ENCODE measurements at regions not wholly inside any gene's neighbourhood (a gene's known extent, or its start where the extent isn't known, plus 50 kb on each side); places are given as distances from the start of the nearest gene placed in this dataset.

- Histone ChIP-seq H3K4me1 (ENCODE audit: control insufficient read depth, insufficient read depth, low read length) (peaks cover 10% of the 10 kb centered on the region), H3K36me3 (ENCODE audit: control insufficient read depth, insufficient read depth, low read length) (no peaks in the 10 kb centered on the region), H3K9me3 (ENCODE audit: control insufficient read depth, insufficient read depth, low read length) (no peaks in the 10 kb centered on the region), H3K4me3 (ENCODE audit: low read depth, low read length) (no peak overlapping the region), H3K9ac (ENCODE audit: low read depth, low read length) (peak overlapping the region; percentile 12), H3K27me3 (ENCODE audit: control insufficient read depth, insufficient read depth, low read length) (no peaks in the 10 kb centered on the region)
These were observed 143.7 kb downstream of the AACS start for GRCh38 chr12:125208942-125209341.

- Histone ChIP-seq H3K36me3 (ENCODE audit: control insufficient read depth, insufficient read depth, low read length) (no peaks in the 10 kb centered on the region), H3K9ac (ENCODE audit: low read depth, low read length) (no peak overlapping the region), H3K4me3 (ENCODE audit: low read depth, low read length) (no peak overlapping the region), H3K9me3 (ENCODE audit: control insufficient read depth, insufficient read depth, low read length) (no peaks in the 10 kb centered on the region), H3K4me1 (ENCODE audit: control insufficient read depth, insufficient read depth, low read length) (peaks cover 10% of the 10 kb centered on the region), H3K27me3 (ENCODE audit: control insufficient read depth, insufficient read depth, low read length) (no peaks in the 10 kb centered on the region)
These were observed 145.0 kb downstream of the AACS start for GRCh38 chr12:125210104-125210755.

- Histone ChIP-seq H3K9ac (ENCODE audit: low read depth, low read length) (no peak overlapping the region), H3K27me3 (ENCODE audit: control insufficient read depth, insufficient read depth, low read length) (no peaks in the 10 kb centered on the region), H3K9me3 (ENCODE audit: control insufficient read depth, insufficient read depth, low read length) (no peaks in the 10 kb centered on the region)
These were observed 146.2 kb downstream of the AACS start for GRCh38 chr12:125211464-125211863.

GRCh38 chr12:125214289-125214688 lies 149.1 kb downstream of the AACS start:
- H3K36me3 ChIP-seq (ENCODE audit: control insufficient read depth, insufficient read depth, low read length) = peaks cover 4% of the 10 kb centered on the region
- H3K27me3 ChIP-seq (ENCODE audit: control insufficient read depth, insufficient read depth, low read length) = no peaks in the 10 kb centered on the region
- no peak overlapping the region for H3K4me3 ChIP-seq (ENCODE audit: low read depth, low read length)
- H3K9ac ChIP-seq (ENCODE audit: low read depth, low read length) = no peak overlapping the region
- peaks cover 6% of the 10 kb centered on the region for H3K4me1 ChIP-seq (ENCODE audit: control insufficient read depth, insufficient read depth, low read length)
- H3K9me3 ChIP-seq (ENCODE audit: control insufficient read depth, insufficient read depth, low read length) = no peaks in the 10 kb centered on the region

More at GRCh38 chr12:125211464-125211863, 146.2 kb downstream of the AACS start:
- Histone ChIP-seq H3K36me3 (ENCODE audit: control insufficient read depth, insufficient read depth, low read length) (no peaks in the 10 kb centered on the region), H3K4me3 (ENCODE audit: low read depth, low read length) (no peak overlapping the region), H3K4me1 (ENCODE audit: control insufficient read depth, insufficient read depth, low read length) (peaks cover 10% of the 10 kb centered on the region)

GRCh38 chr12:125216756-125217155 lies 151.5 kb downstream of the AACS start:
- H3K4me1 ChIP-seq (ENCODE audit: control insufficient read depth, insufficient read depth, low read length) = no peaks in the 10 kb centered on the region
- H3K9me3 ChIP-seq (ENCODE audit: control insufficient read depth, insufficient read depth, low read length) = no peaks in the 10 kb centered on the region
- H3K9ac ChIP-seq (ENCODE audit: low read depth, low read length) = no peak overlapping the region
- H3K36me3 ChIP-seq (ENCODE audit: control insufficient read depth, insufficient read depth, low read length) = peaks cover 10% of the 10 kb centered on the region
- H3K4me3 ChIP-seq (ENCODE audit: low read depth, low read length) = no peak overlapping the region
- no peaks in the 10 kb centered on the region for H3K27me3 ChIP-seq (ENCODE audit: control insufficient read depth, insufficient read depth, low read length)

GRCh38 chr12:125217308-125217707 lies 152.1 kb downstream of the AACS start:
- H3K4me1 ChIP-seq (ENCODE audit: control insufficient read depth, insufficient read depth, low read length) = no peaks in the 10 kb centered on the region
- H3K9me3 ChIP-seq (ENCODE audit: control insufficient read depth, insufficient read depth, low read length) = no peaks in the 10 kb centered on the region

GRCh38 chr12:125218952-125219351 lies 153.7 kb downstream of the AACS start:
- Histone ChIP-seq H3K36me3 (ENCODE audit: control insufficient read depth, insufficient read depth, low read length) (peaks cover 10% of the 10 kb centered on the region), H3K4me3 (ENCODE audit: low read depth, low read length) (no peak overlapping the region), H3K9ac (ENCODE audit: low read depth, low read length) (no peak overlapping the region), H3K9me3 (ENCODE audit: control insufficient read depth, insufficient read depth, low read length) (no peaks in the 10 kb centered on the region), H3K27me3 (ENCODE audit: control insufficient read depth, insufficient read depth, low read length) (no peaks in the 10 kb centered on the region), H3K4me1 (ENCODE audit: control insufficient read depth, insufficient read depth, low read length) (no peaks in the 10 kb centered on the region)

More at GRCh38 chr12:125217308-125217707, 152.1 kb downstream of the AACS start:
- Histone ChIP-seq H3K27me3 (ENCODE audit: control insufficient read depth, insufficient read depth, low read length) (no peaks in the 10 kb centered on the region), H3K4me3 (ENCODE audit: low read depth, low read length) (no peak overlapping the region), H3K36me3 (ENCODE audit: control insufficient read depth, insufficient read depth, low read length) (peaks cover 10% of the 10 kb centered on the region), H3K9ac (ENCODE audit: low read depth, low read length) (no peak overlapping the region)

GRCh38 chr12:125220404-125221273 lies 155.4 kb downstream of the AACS start:
- Histone ChIP-seq H3K4me1 (ENCODE audit: control insufficient read depth, insufficient read depth, low read length) (no peaks in the 10 kb centered on the region), H3K27me3 (ENCODE audit: control insufficient read depth, insufficient read depth, low read length) (no peaks in the 10 kb centered on the region), H3K36me3 (ENCODE audit: control insufficient read depth, insufficient read depth, low read length) (peaks cover 10% of the 10 kb centered on the region), H3K9ac (ENCODE audit: low read depth, low read length) (no peak overlapping the region), H3K4me3 (ENCODE audit: low read depth, low read length) (no peak overlapping the region), H3K9me3 (ENCODE audit: control insufficient read depth, insufficient read depth, low read length) (no peaks in the 10 kb centered on the region)

- Histone ChIP-seq H3K9ac (ENCODE audit: low read depth, low read length) (no peak overlapping the region), H3K4me3 (ENCODE audit: low read depth, low read length) (no peak overlapping the region), H3K4me1 (ENCODE audit: control insufficient read depth, insufficient read depth, low read length) (no peaks in the 10 kb centered on the region), H3K27me3 (ENCODE audit: control insufficient read depth, insufficient read depth, low read length) (no peaks in the 10 kb centered on the region), H3K9me3 (ENCODE audit: control insufficient read depth, insufficient read depth, low read length) (no peaks in the 10 kb centered on the region), H3K36me3 (ENCODE audit: control insufficient read depth, insufficient read depth, low read length) (peaks cover 10% of the 10 kb centered on the region)
These were observed 156.4 kb downstream of the AACS start for GRCh38 chr12:125221602-125222001.

- H3K9ac ChIP-seq (ENCODE audit: low read depth, low read length) = no peak overlapping the region
- H3K4me3 ChIP-seq (ENCODE audit: low read depth, low read length) = no peak overlapping the region
- no peaks in the 10 kb centered on the region for H3K9me3 ChIP-seq (ENCODE audit: control insufficient read depth, insufficient read depth, low read length)
- H3K36me3 ChIP-seq (ENCODE audit: control insufficient read depth, insufficient read depth, low read length) = peaks cover 7% of the 10 kb centered on the region
- no peaks in the 10 kb centered on the region for H3K27me3 ChIP-seq (ENCODE audit: control insufficient read depth, insufficient read depth, low read length)
- no peaks in the 10 kb centered on the region for H3K4me1 ChIP-seq (ENCODE audit: control insufficient read depth, insufficient read depth, low read length)
These were observed 157.6 kb downstream of the AACS start for GRCh38 chr12:125222876-125223275.

- Histone ChIP-seq H3K4me3 (ENCODE audit: low read depth, low read length) (no peak overlapping the region), H3K4me1 (ENCODE audit: control insufficient read depth, insufficient read depth, low read length) (peaks cover 4% of the 10 kb centered on the region), H3K36me3 (ENCODE audit: control insufficient read depth, insufficient read depth, low read length) (peaks cover 3% of the 10 kb centered on the region)
These were observed 160.4 kb downstream of the AACS start for GRCh38 chr12:125225641-125226040.

More at GRCh38 chr12:125225641-125226040, 160.4 kb downstream of the AACS start:
- Histone ChIP-seq H3K9ac (ENCODE audit: low read depth, low read length) (no peak overlapping the region), H3K27me3 (ENCODE audit: control insufficient read depth, insufficient read depth, low read length) (no peaks in the 10 kb centered on the region), H3K9me3 (ENCODE audit: control insufficient read depth, insufficient read depth, low read length) (no peaks in the 10 kb centered on the region)
